Right atrium auricular region (tissue), 2 donors: ENCODE measurements at regions not wholly inside any gene's neighbourhood (a gene's known extent, or its start where the extent isn't known, plus 50 kb on each side); places are given as distances from the start of the nearest gene placed in this dataset.

Experiments
- DNase-seq: peaks from one replicate; pipeline ENCODE4 v3.0.0-alpha.2; 2019; ENCODE audit warnings: low spot score
- H3K27ac ChIP-seq, 2 donors: fragments of 200-600 bp; sonication (generic); 1 replicate in 1 of 2; 2 replicates in 1 of 2; pipeline ENCODE4 v1.5.1; 2016 to 2019
- H3K27me3 ChIP-seq, 2 donors: fragments of 200-600 bp; sonication (generic); one replicate each; pipeline versions ENCODE4 v1.5.1 to v1.6.0; 2017 to 2019
- H3K36me3 ChIP-seq: fragments of 200-600 bp; sonication (generic); one replicate; pipeline ENCODE4 v1.5.1; 2016
- H3K4me1 ChIP-seq, 2 donors: fragments of 200-600 bp; sonication (generic); one replicate each; pipeline versions ENCODE4 v1.5.1 to v1.6.0; 2017 to 2019
- H3K4me3 ChIP-seq, 2 donors: fragments of 200-600 bp; sonication (generic); 1 replicate in 1 of 2; 2 replicates in 1 of 2; pipeline ENCODE4 v1.5.1; 2017 to 2019; ENCODE audit warnings: mild to moderate bottlenecking in 1 of 2, moderate library complexity in 1 of 2
- H3K9me3 ChIP-seq, 2 donors: fragments of 200-600 bp; sonication (generic); one replicate each; pipeline ENCODE4 v1.5.1; 2019
- TF ChIP-seq, protein P1 (sequence below), 2 donors: fragments of 200-600 bp; sonication (generic); IDR thresholded peaks; one replicate each; pipeline ENCODE4 v1.5.1; 2019; ENCODE audit warnings: antibody characterized with exemption in 2 of 2

DNA sequence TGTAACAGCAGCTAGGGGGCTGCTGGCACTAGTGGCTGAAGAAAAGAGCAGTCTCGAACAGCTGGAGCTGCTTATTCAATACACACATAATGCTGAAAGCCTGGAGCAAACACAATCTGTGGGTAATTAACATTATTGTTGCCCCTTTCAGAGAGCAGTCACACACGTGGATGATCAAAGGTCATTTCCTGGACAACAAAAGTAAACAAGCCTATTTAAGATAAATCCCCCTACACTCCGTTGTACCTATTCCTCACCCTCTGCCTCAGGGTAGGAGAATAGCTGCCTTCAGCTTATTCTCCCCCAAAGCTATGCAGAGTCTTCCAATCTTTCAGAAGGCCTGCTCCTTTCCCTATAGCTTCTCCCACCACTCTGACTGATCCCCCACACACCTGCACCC, 803.9 kb downstream of the C4orf33 start:
- Histone ChIP-seq H3K27me3 (no peaks in the 10 kb centered on the region), H3K4me3 (no peak overlapping the region), H3K36me3 (no peaks in the 10 kb centered on the region), H3K27ac (no peak overlapping the region), H3K9me3 (no peaks in the 10 kb centered on the region), H3K4me1 (no peaks in the 10 kb centered on the region)
- no peak for DNase-seq
- TF ChIP-seq, protein P1, sequence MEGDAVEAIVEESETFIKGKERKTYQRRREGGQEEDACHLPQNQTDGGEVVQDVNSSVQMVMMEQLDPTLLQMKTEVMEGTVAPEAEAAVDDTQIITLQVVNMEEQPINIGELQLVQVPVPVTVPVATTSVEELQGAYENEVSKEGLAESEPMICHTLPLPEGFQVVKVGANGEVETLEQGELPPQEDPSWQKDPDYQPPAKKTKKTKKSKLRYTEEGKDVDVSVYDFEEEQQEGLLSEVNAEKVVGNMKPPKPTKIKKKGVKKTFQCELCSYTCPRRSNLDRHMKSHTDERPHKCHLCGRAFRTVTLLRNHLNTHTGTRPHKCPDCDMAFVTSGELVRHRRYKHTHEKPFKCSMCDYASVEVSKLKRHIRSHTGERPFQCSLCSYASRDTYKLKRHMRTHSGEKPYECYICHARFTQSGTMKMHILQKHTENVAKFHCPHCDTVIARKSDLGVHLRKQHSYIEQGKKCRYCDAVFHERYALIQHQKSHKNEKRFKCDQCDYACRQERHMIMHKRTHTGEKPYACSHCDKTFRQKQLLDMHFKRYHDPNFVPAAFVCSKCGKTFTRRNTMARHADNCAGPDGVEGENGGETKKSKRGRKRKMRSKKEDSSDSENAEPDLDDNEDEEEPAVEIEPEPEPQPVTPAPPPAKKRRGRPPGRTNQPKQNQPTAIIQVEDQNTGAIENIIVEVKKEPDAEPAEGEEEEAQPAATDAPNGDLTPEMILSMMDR (IDR thresholded peaks at IDR 0.05), result no peak

DNA sequence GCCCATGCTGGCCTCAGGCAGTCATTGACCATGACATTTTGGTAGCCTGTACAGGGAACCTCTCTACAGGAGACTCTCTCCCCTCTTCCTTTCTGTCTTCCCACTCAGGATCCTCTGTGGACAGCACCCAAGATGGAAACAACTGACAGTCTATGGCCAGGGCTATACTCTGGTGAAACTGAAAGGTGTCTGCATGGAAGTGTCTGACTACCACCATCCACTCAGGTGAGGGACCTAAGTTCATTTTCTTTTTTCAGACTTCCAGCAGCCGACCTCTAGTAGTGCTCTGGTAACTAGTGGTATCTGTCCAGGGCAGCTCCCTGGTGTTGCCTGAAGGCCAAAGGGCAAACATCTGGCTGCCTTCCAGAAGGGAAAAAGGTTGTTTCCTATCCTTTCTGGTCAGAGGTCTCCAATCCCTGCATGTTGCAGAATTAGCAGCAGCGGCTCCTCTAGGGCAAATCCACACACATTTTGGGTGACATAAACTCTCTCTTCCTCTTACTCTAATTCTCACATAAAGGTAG, 804.5 kb downstream of the C4orf33 start:
- TF ChIP-seq, protein P1 (IDR thresholded peaks at IDR 0.05), result no peak
- H3K27me3 ChIP-seq, result no peaks in the 10 kb centered on the region
- H3K4me1 ChIP-seq, result no peaks in the 10 kb centered on the region
- no peak for DNase-seq
- no peak overlapping the region for H3K4me3 ChIP-seq
- no peak overlapping the region for H3K27ac ChIP-seq
- no peaks in the 10 kb centered on the region for H3K9me3 ChIP-seq
- H3K36me3 ChIP-seq, result no peaks in the 10 kb centered on the region

DNA sequence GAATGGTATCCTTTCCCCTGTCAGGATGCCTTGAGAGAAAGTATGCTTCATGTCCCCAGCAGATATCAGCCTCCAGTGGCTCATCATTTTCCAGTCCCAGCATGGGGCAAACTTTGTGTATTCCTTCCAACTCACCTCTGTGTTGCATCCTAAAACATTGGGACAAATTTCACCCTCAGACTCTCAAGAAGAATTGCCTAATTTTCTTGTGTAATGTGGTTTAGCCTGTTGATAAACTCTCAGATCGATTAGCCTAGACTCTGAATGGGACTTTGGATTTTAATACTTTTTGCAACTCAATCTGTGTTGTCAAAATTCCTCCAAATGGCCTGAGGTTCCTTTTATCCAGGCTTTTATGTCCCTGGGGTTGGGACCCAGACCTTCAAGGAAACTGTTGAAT, 805.3 kb downstream of the C4orf33 start:
- Histone ChIP-seq H3K4me1 (no peaks in the 10 kb centered on the region), H3K4me3 (no peak overlapping the region), H3K27ac (no peak overlapping the region), H3K27me3 (no peaks in the 10 kb centered on the region), H3K36me3 (no peaks in the 10 kb centered on the region), H3K9me3 (no peaks in the 10 kb centered on the region)
- TF ChIP-seq, protein P1 (IDR thresholded peaks at IDR 0.05), result no peak
- DNase-seq, result no peak

DNA sequence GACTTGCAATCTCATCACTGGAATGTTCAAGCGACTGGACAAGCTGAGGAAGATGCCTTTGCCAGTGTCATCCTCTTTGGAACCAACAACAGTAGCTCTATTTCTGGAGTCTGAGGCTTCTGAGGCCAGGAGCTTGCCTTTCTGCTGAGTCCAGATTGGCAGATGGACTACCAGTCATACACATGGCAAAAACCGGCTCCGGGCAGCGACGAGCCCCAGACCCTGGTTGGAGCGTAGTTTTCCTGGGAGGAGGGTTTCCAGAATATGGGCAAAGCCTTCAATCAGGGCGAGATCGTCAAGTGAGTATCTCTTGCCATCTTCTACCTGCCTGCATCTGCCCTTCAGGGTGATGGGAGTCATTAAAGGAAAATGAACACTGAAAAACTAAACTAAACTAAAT, 807.9 kb downstream of the C4orf33 start:
- H3K4me1 ChIP-seq, result no peaks in the 10 kb centered on the region

DNA sequence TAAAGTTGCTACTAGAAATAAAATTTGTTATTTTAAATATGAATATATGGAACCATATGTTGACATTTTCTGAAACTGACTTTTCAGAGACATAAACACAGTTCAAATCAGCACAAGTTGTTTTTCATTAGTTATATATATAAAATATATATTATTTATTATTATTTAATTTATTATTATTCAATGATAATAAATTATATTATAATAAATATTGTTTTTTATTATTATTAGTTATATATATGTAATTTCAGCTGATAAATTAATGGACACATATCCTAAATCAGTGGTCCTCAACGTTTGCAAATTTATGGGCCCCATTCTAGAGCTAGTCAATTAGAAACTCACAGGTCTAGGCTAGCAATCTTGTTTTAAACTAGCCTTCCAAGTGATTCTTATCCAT, 809.3 kb downstream of the C4orf33 start:
- no peaks in the 10 kb centered on the region for H3K27me3 ChIP-seq
- TF ChIP-seq, protein P1 (IDR thresholded peaks at IDR 0.05), result no peak
- H3K27ac ChIP-seq, result no peak overlapping the region
- no peaks in the 10 kb centered on the region for H3K36me3 ChIP-seq
- no peak overlapping the region for H3K4me3 ChIP-seq
- no peak for DNase-seq
- no peaks in the 10 kb centered on the region for H3K9me3 ChIP-seq
- H3K4me1 ChIP-seq, result no peaks in the 10 kb centered on the region

More for the DNA sequence above, 807.9 kb downstream of the C4orf33 start:
- Histone ChIP-seq H3K36me3 (no peaks in the 10 kb centered on the region), H3K9me3 (no peaks in the 10 kb centered on the region), H3K4me3 (no peak overlapping the region), H3K27me3 (no peaks in the 10 kb centered on the region), H3K27ac (no peak overlapping the region)
- DNase-seq, result no peak
- TF ChIP-seq, protein P1 (IDR thresholded peaks at IDR 0.05), result no peak

DNA sequence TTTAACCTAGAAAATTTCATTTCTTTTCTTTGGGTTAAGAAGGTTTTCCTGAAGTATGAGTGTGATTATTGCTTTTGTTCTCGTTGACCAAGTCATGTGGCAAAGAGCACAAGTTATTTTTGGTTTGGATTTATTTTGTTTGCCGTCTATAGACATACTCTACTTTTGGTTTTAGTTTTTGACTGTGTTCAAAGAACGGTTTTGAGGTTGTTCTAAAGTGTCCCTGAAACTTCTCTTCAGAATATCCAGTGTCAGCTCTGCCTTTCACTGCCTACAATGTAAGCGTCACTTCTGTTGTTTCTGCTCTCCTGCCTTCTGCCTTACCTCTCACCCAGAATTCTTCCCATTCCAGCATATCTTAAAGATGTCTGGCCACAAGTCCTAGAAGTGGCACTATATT, 812.2 kb downstream of the C4orf33 start:
- Histone ChIP-seq H3K4me3 (no peak overlapping the region), H3K4me1 (no peaks in the 10 kb centered on the region), H3K9me3 (no peaks in the 10 kb centered on the region), H3K27ac (no peak overlapping the region), H3K36me3 (no peaks in the 10 kb centered on the region), H3K27me3 (no peaks in the 10 kb centered on the region)
- TF ChIP-seq, protein P1 (IDR thresholded peaks at IDR 0.05), result no peak
- DNase-seq, result no peak
